GM23248 (cell line): ENCODE measurements at regions not wholly inside any gene's neighbourhood (a gene's known extent, or its start where the extent isn't known, plus 50 kb on each side); places are given as distances from the start of the nearest gene placed in this dataset.

Experiments used
- DNase-seq: peaks from one replicate; pipeline ENCODE4 v3.0.0-alpha.2; 2015
- H2AFZ ChIP-seq: fragments of 200-600 bp; sonication (generic); 2 replicates; pipeline ENCODE4 v1.6.1; 2016; ENCODE audit warnings: antibody characterized with exemption
- H3F3A ChIP-seq: fragments of 200-600 bp; sonication (generic); 2 replicates; pipeline ENCODE4 v1.6.1; 2016; ENCODE audit warnings: mild to moderate bottlenecking, antibody characterized with exemption, mixed run types; ENCODE audit not compliant: insufficient read depth
- H3K27ac ChIP-seq: fragments of 200-600 bp; sonication (generic); 2 replicates; pipeline ENCODE4 v1.5.1; 2016; ENCODE audit warnings: mild to moderate bottlenecking
- H3K27me3 ChIP-seq: fragments of 200-600 bp; sonication (generic); replicated peaks from 2 replicates; pipeline ENCODE4 v1.6.1; 2016; ENCODE audit warnings: mild to moderate bottlenecking; ENCODE audit not compliant: insufficient read depth
- H3K36me3 ChIP-seq: fragments of 200-600 bp; sonication (generic); 2 replicates; pipeline ENCODE4 v1.6.1; 2016; ENCODE audit warnings: low read depth, mild to moderate bottlenecking
- H3K4me1 ChIP-seq: fragments of 200-600 bp; sonication (generic); 2 replicates; pipeline ENCODE4 v1.6.1; 2016; ENCODE audit warnings: mild to moderate bottlenecking; ENCODE audit not compliant: insufficient read depth
- H3K4me2 ChIP-seq: fragments of 200-600 bp; sonication (generic); one replicate; pipeline ENCODE4 v1.6.1; 2016; ENCODE audit warnings: mild to moderate bottlenecking; ENCODE audit not compliant: unreplicated experiment
- H3K4me3 ChIP-seq: fragments of 200-600 bp; sonication (generic); 2 replicates; pipeline ENCODE4 v1.5.1; 2016; ENCODE audit warnings: mild to moderate bottlenecking
- H3K79me2 ChIP-seq: fragments of 200-600 bp; sonication (generic); 2 replicates; pipeline ENCODE4 v1.6.1; 2016; ENCODE audit warnings: mild to moderate bottlenecking; ENCODE audit not compliant: insufficient read depth
- H3K9ac ChIP-seq: fragments of 200-600 bp; sonication (generic); 2 replicates; pipeline ENCODE4 v1.6.1; 2016; ENCODE audit warnings: mild to moderate bottlenecking
- H3K9me2 ChIP-seq: fragments of 200-600 bp; sonication (generic); 2 replicates; pipeline ENCODE4 v1.6.1; 2016; ENCODE audit warnings: mixed run types, mild to moderate bottlenecking, moderate library complexity; ENCODE audit not compliant: insufficient read depth
- H3K9me3 ChIP-seq: fragments of 200-600 bp; sonication (generic); one replicate; pipeline ENCODE4 v1.6.1; 2017; ENCODE audit warnings: low read depth
- H4K20me1 ChIP-seq: fragments of 200-600 bp; sonication (generic); 2 replicates; pipeline ENCODE4 v1.6.0; 2016; ENCODE audit not compliant: insufficient read depth
- EZH2 ChIP-seq: fragments of 200-600 bp; sonication (generic); IDR thresholded peaks from 2 replicates; pipeline ENCODE4 v1.6.1; 2018; ENCODE audit warnings: antibody characterized with exemption, mild to moderate bottlenecking; ENCODE audit not compliant: insufficient read depth, poor library complexity, severe bottlenecking
- EZH2phosphoT487 ChIP-seq: fragments of 200-600 bp; sonication (generic); IDR thresholded peaks from 2 replicates; pipeline ENCODE4 v1.6.1; 2018; ENCODE audit warnings: antibody characterized with exemption, moderate library complexity, mild to moderate bottlenecking, low read depth; ENCODE audit not compliant: insufficient read depth
- WGBS, 2 experiments: methylation state at CpG; one replicate each; pipeline ENCODE4 v1.1.6; 2015 to 2017; ENCODE audit warnings: low lambda C conversion rate in 2 of 2, low coverage in 1 of 2; ENCODE audit errors: missing lambda C conversion rate in 2 of 2; 5-methylcytosine and 5-hydroxymethylcytosine counted together
- in situ Hi-C: fragments of 300-500 bp; cut with MboI; formaldehyde crosslinking; loops from 2 replicates; pipeline ENCODE4 v1.15.0; 2020

- no peaks in the 10 kb centered on the region for H3F3A ChIP-seq
- TF ChIP-seq EZH2phosphoT487 (no peak), EZH2 (no peak)
- in situ Hi-C loops = loop anchor here (10.0 kb wide), 1 partner anchor 369 kb away; no protein-coding TSS in a partner anchor
These were observed 124.1 kb upstream of the MME start for GRCh38 chr3:154955907-154956533.

DNA sequence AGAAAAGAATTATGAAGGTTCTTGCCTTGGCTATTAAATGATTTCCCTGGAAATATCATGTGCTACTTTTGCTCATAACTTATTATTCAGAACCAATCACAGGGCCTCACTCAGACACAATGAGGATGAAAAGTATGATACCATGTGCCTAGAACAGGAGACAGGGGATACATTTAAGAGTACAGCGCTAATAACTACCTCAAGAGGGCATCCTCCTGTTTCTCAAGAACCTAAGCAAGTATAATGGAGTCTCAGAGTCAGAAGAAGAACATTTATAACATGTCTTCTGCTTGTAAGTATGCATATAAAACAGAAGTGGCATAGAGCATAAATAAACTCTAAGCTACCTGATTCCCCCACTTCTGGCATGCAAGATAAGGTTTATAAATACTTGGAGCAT lies 125.4 kb upstream of the MME start:
- H3K27me3 ChIP-seq = no peaks in the 10 kb centered on the region
- 35 to 36% methylated on average over 1 of the region's 1 CpG for WGBS, 2 experiments
- no peaks in the 10 kb centered on the region for H3K4me1 ChIP-seq
- H3K36me3 ChIP-seq = no peaks in the 10 kb centered on the region
- no peak overlapping the region for H3K4me2 ChIP-seq
- peak overlapping the region; percentile 12; the same call in 1 of the 2 replicates for H2AFZ ChIP-seq
- no peaks in the 10 kb centered on the region for H3K9me3 ChIP-seq
- H3K9ac ChIP-seq = no peak overlapping the region
- H3F3A ChIP-seq = no peaks in the 10 kb centered on the region
- in situ Hi-C loops = loop anchor here (10.0 kb wide), 1 partner anchor 370 kb away; no protein-coding TSS in a partner anchor
- H3K9me2 ChIP-seq = no peaks in the 10 kb centered on the region
- no peaks in the 10 kb centered on the region for H3K79me2 ChIP-seq
- no peaks in the 10 kb centered on the region for H4K20me1 ChIP-seq
- no peak for TF ChIP-seq EZH2
- TF ChIP-seq EZH2phosphoT487 = no peak
- DNase-seq = peak; percentile 72
- no peak overlapping the region for H3K4me3 ChIP-seq
- no peak overlapping the region for H3K27ac ChIP-seq

More at GRCh38 chr3:154955907-154956533, 124.1 kb upstream of the MME start:
- H3K9me2 ChIP-seq = no peaks in the 10 kb centered on the region
- WGBS, 2 experiments = 96 to 100% methylated on average over 2 of the region's 2 CpGs
- H3K79me2 ChIP-seq = no peaks in the 10 kb centered on the region
- no peak overlapping the region for H3K4me3 ChIP-seq
- DNase-seq = no peak
- no peak overlapping the region for H3K27ac ChIP-seq
- H3K4me1 ChIP-seq = no peaks in the 10 kb centered on the region
- H2AFZ ChIP-seq = no peak overlapping the region
- H4K20me1 ChIP-seq = no peaks in the 10 kb centered on the region
- H3K4me2 ChIP-seq = no peak overlapping the region
- H3K9me3 ChIP-seq = no peaks in the 10 kb centered on the region
- H3K27me3 ChIP-seq = no peaks in the 10 kb centered on the region
- H3K9ac ChIP-seq = no peak overlapping the region
- no peaks in the 10 kb centered on the region for H3K36me3 ChIP-seq

DNA sequence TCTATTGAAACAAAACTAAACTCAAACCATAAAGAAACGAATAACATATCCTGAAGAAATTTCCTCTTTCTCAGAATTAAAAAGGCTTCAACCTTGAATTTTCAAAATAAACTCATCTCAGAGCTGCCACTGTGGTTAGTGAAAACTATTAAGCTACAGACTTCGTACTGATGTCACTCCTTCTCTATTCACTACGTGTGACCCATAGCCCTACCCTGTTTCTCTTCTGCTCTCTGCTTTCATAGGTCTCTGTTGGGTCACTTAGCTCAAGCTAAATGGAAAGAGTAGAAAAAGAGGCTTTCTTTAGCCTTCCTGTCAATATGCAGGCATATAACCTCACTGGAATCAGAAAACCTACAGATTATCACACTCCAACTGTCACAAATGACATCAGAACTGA lies 126.6 kb upstream of the MME start:
- Histone ChIP-seq H3K79me2 (no peaks in the 10 kb centered on the region), H3F3A (no peaks in the 10 kb centered on the region), H3K36me3 (no peaks in the 10 kb centered on the region), H3K9me3 (no peaks in the 10 kb centered on the region), H3K27me3 (no peaks in the 10 kb centered on the region), H2AFZ (peak overlapping the region; percentile 45; the same call in 1 of the 2 replicates), H4K20me1 (no peaks in the 10 kb centered on the region), H3K4me2 (no peak overlapping the region), H3K27ac (no peak overlapping the region), H3K4me1 (no peaks in the 10 kb centered on the region), H3K4me3 (no peak overlapping the region), H3K9me2 (no peaks in the 10 kb centered on the region), H3K9ac (no peak overlapping the region)
- in situ Hi-C loops = loop anchor here (10.0 kb wide), 1 partner anchor 371 kb away; no protein-coding TSS in a partner anchor
- TF ChIP-seq EZH2 (no peak), EZH2phosphoT487 (no peak)
- WGBS, 2 experiments = 95 to 96% methylated on average over 3 of the region's 3 CpGs
- no peak for DNase-seq

- Histone ChIP-seq H3K4me2 (no peak overlapping the region), H3K36me3 (no peaks in the 10 kb centered on the region), H3K79me2 (no peaks in the 10 kb centered on the region), H2AFZ (no peak overlapping the region), H3F3A (no peaks in the 10 kb centered on the region), H3K9ac (no peak overlapping the region), H3K9me2 (no peaks in the 10 kb centered on the region), H3K27ac (no peak overlapping the region), H3K4me1 (no peaks in the 10 kb centered on the region), H3K4me3 (no peak overlapping the region), H3K9me3 (no peaks in the 10 kb centered on the region), H4K20me1 (no peaks in the 10 kb centered on the region), H3K27me3 (no peaks in the 10 kb centered on the region)
- in situ Hi-C loops = loop anchor here (10.0 kb wide), 1 partner anchor 372 kb away; no protein-coding TSS in a partner anchor
- DNase-seq = no peak
- TF ChIP-seq EZH2 = no peak
- WGBS, 2 experiments = 61 to 66% methylated on average over 6 of the region's 6 CpGs
These were observed 127.6 kb upstream of the MME start for GRCh38 chr3:154952553-154952952.
